SK-N-SH (cell line): ENCODE measurements at regions not wholly inside any gene's neighbourhood (a gene's known extent, or its start where the extent isn't known, plus 50 kb on each side); places are given as distances from the start of the nearest gene placed in this dataset.

Source experiments
- TAF1 ChIP-seq: IDR thresholded peaks from 2 replicates; pipeline ENCODE4 v1.6.1; 2012; ENCODE audit warnings: low read depth, mild to moderate bottlenecking, low read length, moderate library complexity, borderline replicate concordance
- TF ChIP-seq, protein P1 (sequence below): fragments of 200-600 bp; sonication (generic); IDR thresholded peaks from 2 replicates; pipeline ENCODE4 v1.6.1; 2017; ENCODE audit warnings: antibody characterized with exemption, mild to moderate bottlenecking, moderate library complexity

DNA sequence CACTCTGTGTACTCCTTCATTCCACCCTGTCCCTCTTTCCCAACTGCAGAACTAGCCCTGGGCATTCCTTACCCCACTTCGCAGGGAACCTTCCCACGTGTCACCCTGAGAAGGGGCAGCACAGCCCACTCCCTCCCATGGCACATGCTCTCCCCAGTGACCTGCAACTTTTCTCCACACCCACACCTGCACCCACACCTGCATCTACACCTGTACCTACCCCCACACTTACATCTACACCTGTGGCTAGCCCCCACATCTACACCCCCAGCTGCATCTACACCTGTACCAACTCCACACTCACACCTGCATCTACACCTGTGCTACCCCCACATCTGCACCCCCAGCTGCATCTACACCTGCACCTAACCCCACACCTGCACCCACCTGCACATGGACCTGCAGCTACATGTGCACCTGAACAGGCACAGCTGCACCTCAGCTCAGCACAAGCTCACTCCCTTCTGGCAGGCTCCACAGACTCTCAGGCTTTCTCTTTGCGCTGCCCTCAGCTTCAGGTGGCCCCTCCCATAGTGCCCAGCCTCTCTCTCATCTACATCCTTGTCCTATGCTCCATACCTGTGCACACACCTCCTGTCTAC, 234.1 kb downstream of the TUBA3C start:
- TF ChIP-seq, protein P1, sequence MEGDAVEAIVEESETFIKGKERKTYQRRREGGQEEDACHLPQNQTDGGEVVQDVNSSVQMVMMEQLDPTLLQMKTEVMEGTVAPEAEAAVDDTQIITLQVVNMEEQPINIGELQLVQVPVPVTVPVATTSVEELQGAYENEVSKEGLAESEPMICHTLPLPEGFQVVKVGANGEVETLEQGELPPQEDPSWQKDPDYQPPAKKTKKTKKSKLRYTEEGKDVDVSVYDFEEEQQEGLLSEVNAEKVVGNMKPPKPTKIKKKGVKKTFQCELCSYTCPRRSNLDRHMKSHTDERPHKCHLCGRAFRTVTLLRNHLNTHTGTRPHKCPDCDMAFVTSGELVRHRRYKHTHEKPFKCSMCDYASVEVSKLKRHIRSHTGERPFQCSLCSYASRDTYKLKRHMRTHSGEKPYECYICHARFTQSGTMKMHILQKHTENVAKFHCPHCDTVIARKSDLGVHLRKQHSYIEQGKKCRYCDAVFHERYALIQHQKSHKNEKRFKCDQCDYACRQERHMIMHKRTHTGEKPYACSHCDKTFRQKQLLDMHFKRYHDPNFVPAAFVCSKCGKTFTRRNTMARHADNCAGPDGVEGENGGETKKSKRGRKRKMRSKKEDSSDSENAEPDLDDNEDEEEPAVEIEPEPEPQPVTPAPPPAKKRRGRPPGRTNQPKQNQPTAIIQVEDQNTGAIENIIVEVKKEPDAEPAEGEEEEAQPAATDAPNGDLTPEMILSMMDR: no peak
- TF ChIP-seq TAF1: no peak
